ENCODE measurements at regions not wholly inside any gene's neighbourhood (a gene's known extent, or its start where the extent isn't known, plus 50 kb on each side); places are given as distances from the start of the nearest gene placed in this dataset.

DNA sequence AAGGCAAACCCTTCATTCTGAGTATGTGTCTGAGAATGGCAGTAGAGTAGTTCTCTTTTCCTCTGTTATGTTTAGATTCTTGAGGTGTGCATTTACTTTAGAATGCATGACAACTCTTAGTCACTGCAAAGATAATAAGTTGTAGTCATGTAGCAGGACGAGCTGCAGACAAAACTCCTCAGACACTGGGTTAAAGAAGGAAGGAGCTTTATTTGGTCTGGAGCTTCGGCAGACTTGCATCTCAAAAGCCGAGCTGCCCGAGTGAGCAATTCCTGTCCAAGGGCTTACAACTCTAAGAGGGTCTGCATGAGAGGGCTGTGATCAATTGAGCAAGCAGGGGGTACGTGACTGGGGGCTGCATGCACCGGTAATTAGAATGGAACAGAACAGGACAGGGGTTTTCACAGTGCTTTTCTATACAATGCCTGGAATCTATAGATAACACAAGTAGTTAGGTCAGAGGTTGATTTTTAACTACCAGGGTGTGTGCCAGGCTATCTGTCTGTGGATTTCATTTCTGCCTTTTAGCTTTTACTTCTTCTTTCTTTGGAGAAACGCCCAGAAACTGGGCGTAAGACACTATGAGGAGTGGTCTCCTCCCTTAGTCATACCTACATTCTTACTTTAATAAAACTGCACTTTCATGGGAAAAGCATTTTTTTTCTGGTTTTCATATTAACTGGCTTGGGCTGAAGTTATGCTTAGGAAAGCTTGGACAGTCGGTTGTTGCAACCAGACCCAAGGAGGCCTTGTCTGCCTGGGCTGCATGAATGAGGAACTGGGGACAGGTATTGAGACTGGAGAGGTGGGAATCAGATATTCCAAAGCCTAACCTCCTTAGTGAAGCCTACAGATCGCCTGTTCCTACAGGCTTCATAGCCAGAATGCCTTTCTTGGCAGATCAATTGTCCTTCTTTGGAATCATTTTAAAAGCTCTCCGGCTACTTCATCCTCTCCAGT, 115.1 kb downstream of the RHOU start:
- DNase-seq = no peak

DNA sequence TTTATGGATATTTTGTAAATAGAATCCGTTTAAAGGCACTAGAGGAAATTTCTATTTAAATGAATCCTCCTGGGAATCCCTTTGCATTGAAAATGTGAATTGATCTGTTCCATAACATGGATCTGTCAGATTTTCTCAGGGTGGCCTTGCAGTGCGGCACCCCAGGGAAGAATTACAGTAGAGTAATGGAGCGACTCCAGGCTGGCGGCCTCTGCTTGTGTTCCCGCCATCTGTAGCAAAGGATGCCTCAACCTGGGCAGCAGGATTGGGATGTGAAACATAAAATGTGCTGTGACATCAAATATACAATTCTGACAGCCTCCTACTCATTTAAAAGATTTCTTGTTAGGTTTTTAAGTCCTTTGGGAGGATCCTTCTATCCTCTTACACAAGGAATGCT, 115.9 kb downstream of the RHOU start:
- no peak for DNase-seq

DNA sequence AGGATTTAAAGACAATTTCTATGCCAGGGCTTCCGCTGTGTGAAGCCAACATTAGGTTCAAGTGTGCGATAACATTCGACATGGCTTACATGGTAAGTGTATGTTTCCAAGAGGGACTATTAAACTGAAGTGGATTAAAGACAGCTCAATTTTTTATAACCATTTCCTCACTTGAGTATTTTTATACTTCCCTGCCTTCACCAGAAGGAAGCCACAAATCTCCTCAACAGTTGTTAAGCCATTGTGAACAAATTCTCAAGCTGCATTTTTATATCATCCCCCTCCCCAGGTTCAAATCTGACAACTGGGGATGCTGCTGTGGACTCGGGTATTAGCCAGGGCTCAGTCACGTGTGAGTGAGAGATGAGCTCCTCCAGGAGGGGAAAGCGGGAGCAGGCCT, 116.3 kb downstream of the RHOU start:
- no peak for DNase-seq

DNA sequence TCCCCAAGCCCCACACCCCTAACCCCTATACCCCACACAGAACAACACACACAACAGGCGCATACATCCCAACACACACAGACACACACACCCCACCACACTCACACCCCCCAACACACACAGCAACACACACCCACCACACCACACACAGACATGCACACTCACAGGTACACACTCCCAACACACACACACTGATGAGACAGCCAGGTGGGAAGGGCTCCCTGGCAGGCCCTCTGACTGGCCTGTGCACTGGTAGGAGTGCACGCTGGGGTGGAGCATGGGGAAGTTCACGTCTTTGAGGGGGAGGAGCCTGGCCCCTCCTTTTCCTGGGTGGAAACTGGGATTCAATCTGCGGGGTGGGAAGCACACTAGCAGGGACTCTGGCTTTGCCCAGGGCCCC, 116.7 kb downstream of the RHOU start:
- DNase-seq = no peak

DNA sequence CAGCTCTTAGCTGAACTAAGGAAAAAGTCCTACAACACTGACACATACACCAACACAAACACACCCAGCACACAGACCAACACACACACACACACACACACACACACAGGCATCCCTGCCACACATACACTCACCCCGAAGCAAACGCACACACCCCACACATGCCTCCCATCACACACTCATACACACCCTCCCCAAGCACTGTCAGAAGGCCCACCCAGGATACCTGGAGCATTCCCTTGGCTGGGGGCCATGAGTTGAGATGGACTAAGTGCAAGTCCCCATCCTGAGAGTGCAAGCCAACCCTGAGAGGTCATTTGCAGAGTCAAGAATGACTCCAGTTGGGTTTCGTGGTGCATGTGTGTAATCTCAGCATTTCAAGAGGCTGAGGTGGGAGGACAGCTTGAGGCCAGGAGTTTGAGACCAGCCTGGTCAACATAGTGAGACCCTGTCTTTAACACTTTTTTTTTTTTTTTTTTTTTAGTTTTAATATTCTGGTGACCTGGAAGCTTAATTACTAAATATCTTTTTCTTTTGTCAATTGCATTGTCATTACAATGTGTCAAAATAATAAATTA, 117.3 kb downstream of the RHOU start:
- DNase-seq = no peak

DNA sequence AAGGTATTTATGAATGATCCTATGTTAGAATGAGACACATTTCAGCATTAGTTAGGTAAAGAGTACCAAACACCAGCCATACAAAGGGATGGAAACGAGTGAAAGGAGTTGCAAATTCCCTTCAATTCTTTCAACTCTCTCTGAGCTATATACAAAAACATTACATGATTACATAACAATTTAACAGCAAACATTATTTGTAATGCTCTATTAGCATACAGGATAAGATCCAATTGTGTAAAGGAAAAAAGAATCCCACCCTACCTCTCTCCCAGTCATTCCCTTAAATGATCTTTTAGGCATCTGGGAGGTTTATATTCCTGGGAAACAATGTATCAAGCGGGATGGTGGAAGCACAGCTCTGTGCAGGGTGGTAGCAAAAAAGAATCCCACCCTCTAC, 117.9 kb downstream of the RHOU start:
- no peak for DNase-seq

DNA sequence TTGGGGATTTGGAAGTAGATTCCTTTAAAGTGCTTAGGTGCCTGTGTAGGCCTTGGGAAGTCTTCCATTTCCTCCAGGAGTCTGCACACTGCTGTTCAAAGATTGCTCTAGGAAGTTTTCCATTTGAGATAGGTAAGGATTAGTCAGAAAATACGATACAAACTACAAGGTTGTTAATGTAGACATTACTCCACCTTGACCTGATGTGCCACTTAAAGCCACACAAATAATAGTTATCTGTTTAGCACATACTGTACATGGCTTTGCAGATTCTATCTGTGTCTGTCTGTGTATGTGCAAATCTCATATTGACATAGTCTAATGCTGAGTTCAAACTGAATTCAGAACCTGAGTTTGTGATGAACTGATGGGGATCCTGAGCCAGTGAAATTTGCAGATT, 118.4 kb downstream of the RHOU start:
- DNase-seq = no peak

DNA sequence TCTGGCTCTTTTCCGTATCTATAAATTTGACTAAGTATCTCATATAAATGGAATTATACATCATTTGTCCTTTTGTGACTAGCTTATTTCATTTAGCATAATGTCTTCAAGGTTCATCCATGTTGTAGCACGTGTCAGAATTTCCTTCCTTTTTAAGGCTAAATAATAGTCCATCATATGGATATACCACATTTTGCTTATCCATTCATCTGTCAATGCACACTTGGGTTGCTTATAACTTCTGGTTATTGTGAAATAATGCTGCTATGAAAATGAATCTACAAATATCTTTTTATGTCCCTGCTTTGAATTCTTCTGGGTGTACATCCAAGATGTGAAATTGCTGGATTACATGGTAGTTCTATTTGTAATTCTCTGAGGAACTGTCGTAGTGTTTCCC, 119.6 kb downstream of the RHOU start:
- DNase-seq = no peak

DNA sequence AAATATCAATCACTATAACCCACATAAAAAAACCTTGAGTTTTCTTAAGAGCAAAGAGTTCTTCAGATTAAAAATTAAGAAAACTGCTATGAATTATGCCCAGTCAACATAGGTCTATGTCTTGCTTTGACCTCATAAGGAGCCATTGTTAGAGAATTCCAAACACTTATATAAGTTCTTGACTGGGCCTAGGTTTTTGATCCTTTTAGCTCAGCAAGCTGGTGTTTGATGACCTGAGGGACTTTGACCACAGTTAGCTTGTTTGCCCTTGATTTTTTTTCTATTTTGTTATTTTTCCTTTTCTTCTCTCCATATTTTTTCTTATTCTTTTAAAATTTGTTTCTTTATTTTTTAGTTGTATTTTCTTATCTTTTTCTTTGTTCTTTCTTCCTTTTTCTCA, 122.3 kb downstream of the RHOU start:
- DNase-seq = no peak

DNA sequence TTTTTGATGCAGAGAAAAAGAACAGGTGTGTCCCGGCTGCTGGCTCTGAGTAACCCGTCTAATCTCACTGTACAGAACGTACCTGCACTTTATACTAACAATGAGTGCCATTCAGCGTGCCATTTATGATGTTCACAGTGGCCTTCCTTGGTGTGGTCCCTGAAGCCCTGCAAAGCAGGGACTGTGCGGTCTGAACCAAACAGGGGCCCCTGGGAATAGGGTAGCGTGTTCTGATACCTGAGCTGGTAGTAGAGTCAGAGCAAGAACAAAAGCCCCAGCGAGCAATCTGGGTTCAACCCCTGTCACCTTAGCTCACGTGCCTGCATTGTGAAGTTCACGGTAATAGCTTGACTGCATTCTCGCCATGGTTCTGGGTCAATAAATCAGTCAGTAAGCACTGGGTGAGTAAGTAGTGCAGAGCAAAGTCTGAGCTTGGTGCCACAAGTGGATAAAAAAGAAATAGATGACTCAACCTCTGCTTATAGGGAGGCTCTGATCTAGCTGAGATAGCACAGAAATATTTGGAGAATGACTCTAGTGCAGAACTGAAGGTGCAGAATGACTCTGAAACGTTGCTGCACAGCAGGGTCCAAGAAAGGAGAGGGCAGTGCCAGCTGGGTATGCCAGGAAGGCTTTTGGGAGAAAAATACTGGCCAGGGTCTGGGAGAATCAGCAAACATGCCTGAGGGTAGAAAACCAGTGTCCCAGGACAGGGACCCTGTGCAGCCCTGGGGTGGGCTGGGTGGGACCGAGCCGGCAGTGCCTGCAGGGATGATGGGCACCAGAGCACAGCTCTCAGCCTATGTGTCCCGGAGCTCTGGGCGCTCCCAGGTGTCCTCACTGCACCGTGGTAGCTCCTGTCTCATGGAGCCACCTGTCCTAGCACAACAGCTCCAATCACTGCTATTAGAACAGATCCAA, 125.9 kb downstream of the RHOU start:
- no peak for DNase-seq

DNA sequence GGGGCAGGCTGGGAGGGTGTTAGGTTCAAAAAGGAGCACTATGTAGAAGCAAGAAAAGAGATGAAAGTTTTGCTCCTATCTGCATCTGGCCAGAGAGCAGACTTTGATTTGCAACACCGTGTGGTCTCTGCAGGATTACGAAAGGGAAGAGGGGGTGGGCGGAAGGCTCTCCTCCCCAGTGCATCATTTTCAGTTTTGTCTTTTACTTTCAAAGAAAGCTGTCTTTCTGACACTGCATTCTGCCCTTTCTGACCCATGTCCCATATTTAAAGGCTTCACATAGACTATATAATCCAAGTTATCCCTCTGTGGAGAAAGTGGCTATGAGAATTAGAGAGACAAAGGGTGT, 126.5 kb downstream of the RHOU start:
- DNase-seq = no peak

DNA sequence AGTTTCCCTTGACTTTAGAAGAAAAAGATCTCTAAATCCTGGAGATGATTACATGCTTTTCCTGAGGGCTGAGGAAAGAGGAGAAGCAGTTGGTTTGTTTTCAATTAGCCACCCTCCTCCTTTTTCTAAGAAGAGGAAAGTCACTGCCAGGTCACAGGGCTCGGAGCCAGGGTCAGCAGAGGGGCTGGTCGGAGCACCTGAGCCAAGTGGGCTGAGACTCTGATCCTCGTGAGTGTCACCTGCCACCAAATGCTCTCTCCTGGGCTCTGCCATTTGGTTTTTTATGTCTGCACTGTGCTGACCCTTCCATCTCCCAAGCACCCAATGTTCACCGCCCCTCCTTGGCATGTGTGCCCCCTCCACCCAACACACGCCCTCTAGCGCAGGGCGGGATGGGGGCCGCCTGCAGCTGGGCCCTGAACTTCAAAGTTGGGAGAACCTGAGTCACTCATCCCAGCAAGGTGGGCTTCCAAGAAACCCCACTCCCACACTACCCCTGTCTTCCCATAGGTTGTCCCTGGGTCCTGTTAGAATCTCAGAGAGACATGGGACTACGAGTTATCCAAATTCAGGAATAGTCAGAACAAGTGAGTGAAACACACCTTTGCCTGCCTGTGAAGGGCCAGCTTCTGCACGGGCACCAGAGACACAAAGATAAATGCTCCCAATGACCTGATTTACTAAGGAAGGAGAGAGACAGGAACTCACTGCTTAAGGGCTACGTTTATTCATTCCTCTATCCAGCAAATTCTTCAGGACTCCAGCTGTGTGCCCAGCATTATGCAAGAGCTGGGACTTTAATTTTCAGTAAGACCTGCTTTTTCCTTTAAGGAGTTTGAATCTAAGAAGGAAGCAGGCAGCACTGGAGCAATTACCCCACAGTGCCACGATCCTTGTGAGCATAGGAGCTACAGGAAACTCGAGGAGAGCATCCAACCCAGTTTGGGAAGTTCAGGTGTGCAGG, 127.5 kb downstream of the RHOU start:
- no peak for DNase-seq

DNA sequence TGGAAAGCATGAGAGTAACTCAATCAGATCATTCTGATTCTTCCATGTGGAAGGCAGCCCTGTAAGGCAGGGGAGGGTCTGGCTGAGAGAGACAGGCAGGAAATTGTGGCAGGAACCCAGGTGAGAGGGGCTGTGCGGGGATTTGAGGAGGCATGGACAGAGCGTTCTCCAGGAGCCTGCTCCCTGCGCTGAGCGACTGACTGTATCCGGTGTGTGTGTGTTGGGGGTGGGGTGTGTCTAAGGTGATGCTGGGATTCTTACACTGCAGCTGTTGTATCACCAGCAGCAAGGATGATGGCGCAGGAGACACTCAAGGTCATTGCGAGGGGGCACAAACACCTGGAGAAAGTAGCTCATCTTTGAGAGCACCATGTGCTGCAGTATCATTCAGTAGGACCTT, 128.5 kb downstream of the RHOU start:
- DNase-seq = no peak

DNA sequence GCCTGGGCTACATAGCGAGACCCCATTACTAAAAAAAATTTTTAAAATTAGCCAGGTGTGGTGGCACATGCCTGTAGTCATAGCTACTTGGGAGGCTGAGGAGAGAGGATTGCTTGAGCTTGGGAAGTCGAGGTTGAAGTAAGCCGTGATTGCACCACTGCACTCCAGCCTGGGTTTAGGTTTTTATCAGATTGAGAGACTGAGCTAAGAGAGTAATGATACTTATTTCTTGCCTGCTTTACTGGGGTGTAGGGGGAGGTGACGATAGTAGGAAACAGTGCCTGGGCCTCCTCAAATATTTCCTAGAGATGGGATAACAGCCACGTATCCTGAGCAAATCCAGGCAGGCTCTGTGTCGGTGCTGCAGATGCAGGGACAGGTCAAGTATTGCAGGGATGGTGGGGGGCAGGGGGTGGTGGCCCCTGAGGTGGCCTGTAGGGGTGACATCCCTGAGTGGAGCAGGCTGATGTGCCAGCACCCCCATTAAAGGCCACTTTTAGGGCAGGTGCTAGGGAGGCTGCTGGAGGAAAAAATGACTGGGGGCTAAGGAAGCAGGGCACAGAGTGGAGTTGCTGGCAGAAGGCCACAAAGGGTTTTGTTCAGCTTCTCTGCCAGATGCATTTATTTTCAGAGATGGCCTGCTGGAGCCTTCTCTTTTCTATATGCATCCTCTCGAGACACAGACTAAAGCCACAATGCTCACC, 130.5 kb downstream of the RHOU start:
- DNase-seq = no peak

DNA sequence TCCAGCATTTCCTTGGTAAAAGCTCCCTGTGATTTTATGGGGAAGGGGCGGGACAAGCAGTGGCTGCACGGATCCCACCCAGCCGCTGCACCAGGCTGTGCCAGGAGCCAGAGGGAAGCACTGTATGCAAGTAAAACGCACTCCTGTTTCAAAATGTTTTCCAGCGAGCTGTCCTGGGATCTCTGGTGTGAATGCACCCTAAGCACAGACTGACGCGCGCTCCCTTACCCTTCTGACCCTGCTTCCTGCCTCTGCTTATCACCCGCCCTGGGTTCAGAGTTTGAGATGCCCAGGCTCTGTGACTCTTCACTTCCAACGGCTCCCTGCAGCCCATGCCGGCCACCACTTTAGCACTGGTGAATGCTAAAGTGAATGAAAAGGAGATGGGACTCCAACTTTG, 131.2 kb downstream of the RHOU start:
- no peak for DNase-seq

DNA sequence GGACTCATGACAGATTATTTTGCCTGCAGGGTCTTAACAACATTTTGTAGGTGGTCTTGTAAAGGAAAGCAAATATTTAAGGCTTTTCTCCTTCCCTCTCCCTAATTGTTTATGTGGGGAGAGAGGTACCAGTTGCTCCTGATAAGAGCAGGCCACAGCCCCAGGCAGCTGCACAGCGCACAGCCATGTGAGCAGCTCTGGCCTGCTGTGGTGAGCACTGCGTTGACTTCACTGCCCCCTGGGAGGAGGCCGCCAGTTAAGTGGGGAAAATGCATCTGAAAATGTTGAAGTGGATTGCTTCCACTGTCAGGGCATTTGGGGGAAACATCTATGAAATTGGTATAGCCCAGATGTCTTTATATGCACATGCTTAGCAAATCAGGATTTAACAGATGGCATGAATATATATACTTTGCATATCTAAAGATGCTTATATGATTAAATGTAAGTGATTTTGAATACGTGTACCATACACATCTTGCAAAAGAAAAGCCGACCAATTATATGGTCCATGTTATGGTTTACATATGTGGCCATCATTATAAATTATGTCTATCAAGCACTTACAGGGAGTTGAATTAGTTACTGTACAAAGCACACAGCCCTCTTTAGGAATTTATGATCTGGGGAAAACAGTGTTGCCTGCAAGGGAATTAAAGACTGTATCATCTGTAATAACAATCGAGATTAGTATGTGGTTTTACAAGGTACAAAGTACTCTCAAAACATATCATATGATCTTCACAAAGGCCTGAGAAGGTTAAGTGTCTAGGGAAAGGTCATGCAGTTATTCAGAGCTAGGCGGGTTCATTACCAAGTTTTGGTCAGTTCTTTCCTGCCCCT, 132.1 kb downstream of the RHOU start:
- no peak for DNase-seq

DNA sequence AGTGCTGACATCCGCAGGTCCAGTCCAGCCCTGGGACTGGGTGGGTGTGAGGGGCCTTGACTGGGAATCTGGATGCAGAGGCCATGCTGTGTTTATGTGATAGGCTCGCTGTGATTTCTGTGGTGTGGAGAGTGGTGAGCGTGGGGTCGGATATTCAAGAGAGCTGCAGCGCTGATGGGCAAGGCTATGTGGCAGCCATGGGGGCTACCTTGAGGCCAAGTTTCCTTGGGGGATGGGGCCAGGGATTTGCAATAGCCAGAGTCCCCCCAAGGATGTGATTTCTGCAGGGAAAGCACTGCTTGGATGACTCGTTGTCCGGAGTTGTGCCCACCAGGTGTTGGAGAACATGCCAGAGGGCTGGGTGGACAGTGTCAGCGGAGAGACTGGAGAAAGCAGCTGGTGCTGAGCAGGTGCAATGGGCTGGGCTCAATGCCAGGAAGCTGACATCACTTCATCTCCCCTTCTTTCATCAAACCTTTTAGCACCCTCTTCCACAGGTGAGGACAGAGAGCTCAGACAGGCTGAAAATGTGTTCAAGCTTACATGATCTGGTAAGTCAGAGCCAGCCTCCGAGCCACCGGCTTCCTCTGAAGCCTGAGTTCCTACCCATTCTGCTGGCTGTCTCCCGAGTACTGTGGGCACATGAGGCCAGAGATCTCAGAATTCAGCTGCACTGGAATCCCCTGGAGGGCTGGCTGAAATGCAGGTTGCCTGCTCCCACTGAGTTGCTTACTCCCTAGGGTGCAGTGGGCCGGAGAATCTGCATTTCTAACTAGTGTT, 132.9 kb downstream of the RHOU start:
- no peak for DNase-seq

DNA sequence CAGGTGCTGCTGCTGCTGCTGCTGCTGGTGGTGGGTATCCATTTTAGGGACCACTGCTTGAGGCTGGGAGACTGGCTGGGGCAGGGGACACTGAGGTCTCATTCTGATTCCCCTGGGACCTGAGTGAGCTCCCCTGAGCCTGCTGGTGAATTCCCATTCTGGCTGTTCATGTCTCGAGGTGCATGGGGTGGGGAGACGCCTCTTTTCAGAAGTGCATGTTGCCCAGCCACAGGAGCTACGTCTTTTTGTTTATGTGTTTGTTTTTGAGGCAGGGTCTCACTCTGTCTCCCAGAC, 133.4 kb downstream of the RHOU start:
- no peak for DNase-seq

DNA sequence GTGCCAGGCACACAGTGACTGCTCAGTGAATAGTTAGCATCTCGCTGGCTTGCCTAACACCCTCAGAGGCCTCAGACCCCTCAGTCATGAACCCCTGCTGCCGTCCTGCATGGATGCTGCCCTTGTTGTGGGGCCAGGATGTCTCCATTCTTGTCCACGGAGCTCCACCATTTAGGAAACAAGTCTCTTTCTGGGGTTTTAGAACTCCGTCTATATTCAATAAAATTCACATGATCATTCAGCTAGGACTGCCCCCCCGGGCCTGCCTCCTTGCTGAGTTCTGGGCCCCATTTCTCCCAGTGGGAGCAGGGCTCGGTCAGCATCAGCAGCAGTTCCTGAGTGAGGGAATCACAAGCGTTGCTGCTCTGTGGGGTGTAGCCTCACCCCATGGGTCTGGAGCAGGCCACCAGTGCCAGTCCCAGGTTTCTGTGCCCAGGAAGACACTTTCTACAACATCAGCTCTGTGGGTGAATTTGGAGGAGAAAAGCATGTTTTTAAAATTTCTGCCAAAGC, 134.1 kb downstream of the RHOU start:
- DNase-seq = no peak
